Left colon (tissue), 2 donors: ENCODE measurements at regions not wholly inside any gene's neighbourhood (a gene's known extent, or its start where the extent isn't known, plus 50 kb on each side); places are given as distances from the start of the nearest gene placed in this dataset.
A peak's percentile ranks its signal among the peaks of the same experiment; 100 is the strongest.
"Not testable (repeated sequence)": the region's sequence is repeated elsewhere in the genome, so short reads cannot be mapped to it uniquely, and the experiment has no call there.

ENCODE experiments used
- ATAC-seq: fragments of 200-7000 bp; cut with Tn5 transposase; one replicate; pipeline ENCODE4 v1.9.1; 2020; ENCODE audit warnings: mild to moderate bottlenecking, moderate library complexity
- DNase-seq, 2 donors: peaks; one replicate each; pipeline ENCODE4 v3.0.0-alpha.2; 2020
- intact Hi-C, 2 donors: fragments of 100-400 bp; cut with DNase I in 1 of 2; cut with micrococcal nuclease in 1 of 2; formaldehyde crosslinking; loops; one replicate each; pipeline versions ENCODE4 v1.11.2 to v1.14.0; 2022; cut with DNase I, micrococcal nuclease
- donor health status: DM: no; HTN: no; CAD: no.
- donor health status: DM: yes; HTN: yes; CAD: no.

DNA sequence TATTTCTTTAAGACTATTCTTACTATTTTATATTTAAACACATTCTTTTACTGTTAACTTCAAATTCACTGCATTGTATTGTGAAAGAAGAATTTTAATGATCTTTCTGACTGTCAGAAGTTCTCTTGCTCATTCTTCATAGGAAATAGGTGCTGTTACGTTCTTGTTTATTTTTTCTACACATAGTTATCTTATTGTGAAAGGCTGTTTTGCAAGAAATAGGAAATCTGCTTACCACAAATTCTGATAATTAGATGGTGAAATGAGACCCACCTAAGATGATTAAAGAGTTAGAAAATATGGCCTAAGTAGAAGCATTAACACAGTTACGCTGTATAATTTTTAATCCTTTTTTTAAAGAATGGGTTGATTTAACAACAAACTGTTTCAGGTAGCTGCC lies 316.1 kb upstream of the ZFP42 start:
- intact Hi-C loops: no loop called here
- no peak for ATAC-seq
- no peak for DNase-seq

DNA sequence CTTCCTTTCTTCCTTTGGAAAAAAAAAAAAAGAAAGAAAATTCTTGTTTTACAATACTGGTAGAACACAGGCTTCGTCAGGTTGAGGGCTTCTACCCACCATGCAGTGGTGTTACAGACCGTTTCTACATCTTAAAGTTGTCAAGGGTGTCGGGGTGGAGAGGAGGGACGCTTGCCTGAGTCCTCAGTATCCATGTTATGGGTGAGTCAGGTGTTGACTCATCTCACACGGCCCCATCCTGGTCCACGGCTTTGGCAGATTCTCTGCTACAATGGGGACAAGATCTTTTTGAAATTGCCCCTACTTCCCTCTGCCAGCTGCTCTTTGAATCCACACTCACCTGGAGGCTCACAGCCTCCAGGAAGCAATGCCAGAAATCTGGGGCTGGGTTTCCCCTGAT lies 310.3 kb upstream of the ZFP42 start:
- ATAC-seq (no peak), DNase-seq (no peak)
- intact Hi-C loops: no loop called here

DNA sequence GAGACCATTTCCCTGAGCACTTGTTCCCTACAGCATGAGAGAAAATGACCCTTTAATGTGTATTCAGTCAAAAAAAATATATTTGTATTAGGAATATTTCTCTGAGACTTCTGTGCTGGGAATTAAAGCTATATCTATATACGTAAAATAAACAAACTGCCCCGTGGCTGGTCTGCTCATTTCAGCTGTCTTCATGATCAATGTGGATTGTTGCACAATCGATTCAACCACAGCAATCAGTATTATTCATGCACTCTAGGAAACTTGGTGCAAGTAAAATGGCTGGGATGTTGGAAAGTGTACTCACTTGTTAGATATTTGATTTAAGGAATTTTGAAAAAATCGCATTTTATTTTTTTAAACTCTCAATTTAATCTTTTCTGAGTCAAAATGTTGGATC lies 307.9 kb upstream of the ZFP42 start:
- ATAC-seq: no peak
- no peak for DNase-seq
- intact Hi-C loops: no loop called here

DNA sequence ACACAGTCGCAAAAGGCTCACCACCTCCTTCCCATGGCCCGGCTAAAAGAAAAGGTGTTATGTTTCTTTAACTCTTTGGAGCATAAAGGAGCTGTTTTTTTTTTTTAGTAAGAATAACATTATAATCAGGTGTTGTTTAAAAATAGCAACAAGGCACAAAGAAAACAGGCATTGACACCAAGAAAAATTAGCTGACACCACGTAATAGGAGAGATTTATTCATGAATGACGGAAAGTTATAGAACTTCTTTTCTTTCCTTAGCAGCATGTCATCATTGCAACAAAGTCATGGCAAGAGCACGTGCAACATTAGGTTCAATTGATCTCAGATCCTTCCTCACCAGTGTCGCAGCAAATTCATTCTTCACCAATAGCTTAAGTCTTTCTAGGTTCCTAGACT lies 302.9 kb upstream of the ZFP42 start:
- intact Hi-C loops: no loop called here
- ATAC-seq (no peak), DNase-seq (no peak)

DNA sequence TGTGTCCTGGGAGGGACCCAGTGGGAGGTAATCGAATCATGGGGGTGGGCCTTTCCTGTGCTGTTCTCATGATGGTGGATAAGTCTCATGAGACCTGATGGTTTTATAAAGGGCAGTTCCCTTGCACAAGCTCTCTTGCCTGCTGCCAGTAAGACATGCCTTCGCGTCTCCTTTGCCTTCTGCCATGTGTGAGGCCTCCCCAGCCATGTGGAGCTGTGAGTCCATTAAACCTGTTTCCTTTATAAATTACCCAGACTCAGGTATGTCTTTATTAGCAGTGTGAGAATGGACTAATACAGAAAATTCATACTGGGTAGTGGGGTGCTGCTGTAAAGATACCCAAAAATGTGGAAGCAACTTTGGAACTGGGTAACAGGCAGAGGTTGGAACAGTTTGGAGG lies 300.0 kb upstream of the ZFP42 start:
- ATAC-seq, intact Hi-C loops, DNase-seq: not testable (repeated sequence)

DNA sequence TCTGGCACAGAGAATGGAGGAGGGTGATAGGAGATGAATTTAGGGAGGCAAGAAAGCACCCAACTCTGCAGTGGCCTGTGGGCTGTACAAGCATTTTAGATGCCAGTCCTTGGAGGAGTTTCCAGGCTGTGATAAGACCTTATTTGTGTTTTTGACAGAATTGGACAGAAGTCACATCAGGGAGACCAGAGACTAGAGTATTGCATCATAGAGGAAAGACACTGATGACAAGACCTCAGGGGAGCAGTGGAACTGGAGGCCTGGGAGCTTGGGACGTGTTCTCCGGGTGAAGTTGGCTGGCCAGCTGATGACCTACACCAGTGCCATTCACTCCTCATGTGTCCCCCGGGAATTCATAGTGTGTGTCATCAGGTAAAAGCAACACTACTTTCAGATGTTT lies 284.0 kb upstream of the ZFP42 start:
- intact Hi-C loops: no loop called here
- no peak for ATAC-seq
- DNase-seq: no peak

DNA sequence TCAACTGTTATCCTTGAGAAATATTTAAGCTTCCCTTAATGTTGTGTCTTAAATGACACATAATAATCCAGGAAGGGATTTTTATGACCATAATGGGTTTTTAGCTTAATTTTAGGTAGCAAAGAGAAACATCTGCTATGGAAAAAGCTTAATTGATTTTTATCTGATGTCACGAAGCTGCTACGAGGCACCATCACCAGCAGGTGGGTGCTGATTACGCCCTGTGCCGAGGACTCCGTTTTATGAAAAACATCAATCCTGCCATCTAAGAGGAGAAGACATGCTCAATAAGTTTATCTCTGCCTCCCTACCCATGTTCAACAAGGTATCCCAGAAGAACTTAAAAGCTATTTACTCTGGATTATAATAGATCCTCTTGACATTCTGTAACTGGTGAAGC lies 280.6 kb upstream of the ZFP42 start:
- DNase-seq (no peak), ATAC-seq (no peak)
- intact Hi-C loops: no loop called here

DNA sequence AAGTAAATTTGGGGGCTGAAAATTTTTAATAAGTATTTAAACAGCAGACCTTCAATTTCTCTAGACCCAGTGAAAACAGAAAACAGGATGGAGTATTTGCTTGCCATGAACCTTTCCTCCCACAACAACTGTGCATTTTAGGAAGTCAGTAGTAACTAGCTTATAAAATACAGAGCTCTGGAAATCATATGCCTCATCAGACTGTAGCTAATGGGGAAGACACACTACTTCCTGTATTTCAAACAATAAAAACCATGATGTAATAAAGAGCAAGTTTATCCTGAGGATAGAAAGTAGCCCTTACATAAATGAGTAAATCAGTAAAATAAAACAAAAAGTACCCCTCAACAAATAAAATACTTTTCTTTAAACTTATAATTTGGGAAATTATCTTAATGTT lies 280.1 kb upstream of the ZFP42 start:
- ATAC-seq (no peak), DNase-seq (no peak)
- intact Hi-C loops: no loop called here

DNA sequence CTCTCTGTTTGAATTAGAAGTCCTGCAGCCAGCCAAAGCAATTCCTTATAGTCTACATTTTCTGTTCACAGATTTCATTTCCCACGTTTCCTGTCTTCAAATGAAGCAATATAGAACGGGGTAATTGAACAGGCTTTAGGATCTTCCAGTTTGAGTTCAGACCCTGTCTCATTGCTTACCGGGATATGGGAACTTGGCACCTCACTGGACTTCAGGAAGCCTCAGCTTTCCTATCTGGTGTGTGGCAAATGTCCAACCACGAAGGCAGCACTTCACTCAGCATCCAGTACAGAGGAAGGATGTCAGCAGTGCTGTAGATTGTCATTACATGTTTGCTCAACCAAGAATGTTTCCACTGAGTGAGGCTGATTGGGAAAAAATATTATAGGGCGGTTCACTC lies 271.1 kb upstream of the ZFP42 start:
- intact Hi-C loops: no loop called here
- DNase-seq: no peak
- no peak for ATAC-seq

DNA sequence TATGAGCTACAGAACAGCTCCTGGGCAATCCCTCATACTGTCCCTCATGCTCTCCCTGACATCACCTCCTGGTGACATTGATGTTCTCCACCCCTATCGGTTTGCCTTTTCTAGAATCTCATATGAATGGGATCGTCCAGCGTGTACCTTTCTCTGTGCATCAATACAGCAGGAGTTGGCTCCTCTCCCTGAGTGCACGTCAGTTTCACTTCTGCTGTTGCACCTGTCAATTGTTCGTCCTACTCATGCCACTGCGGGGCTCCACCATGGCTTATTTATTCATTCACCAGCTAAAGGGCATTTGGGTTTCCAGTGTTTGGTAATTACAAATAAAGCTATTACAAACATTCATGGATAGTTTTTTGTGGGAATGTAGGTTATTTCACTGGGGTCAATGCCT lies 269.1 kb upstream of the ZFP42 start:
- DNase-seq: no peak
- intact Hi-C loops: no loop called here
- no peak for ATAC-seq

DNA sequence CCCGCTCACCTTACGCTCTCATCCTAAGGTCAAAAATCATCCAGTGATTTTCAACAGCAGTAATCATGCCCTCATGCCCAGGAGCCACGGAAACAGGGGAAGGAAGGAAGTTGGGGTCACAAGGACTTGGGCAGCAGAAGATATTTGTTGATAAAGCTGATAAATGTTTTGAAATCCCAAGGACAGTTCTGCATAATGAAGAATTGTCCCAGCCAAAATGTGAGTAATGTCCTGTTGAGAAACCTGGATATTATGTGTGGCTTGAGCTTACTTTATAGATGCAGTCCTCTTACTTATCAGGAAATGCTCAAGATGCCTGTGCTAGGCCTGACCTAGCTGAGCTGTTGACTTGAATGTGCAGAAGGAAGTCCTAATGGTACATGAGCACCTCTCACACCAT lies 263.0 kb upstream of the ZFP42 start:
- no peak for ATAC-seq
- DNase-seq: no peak
- intact Hi-C loops: no loop called here

DNA sequence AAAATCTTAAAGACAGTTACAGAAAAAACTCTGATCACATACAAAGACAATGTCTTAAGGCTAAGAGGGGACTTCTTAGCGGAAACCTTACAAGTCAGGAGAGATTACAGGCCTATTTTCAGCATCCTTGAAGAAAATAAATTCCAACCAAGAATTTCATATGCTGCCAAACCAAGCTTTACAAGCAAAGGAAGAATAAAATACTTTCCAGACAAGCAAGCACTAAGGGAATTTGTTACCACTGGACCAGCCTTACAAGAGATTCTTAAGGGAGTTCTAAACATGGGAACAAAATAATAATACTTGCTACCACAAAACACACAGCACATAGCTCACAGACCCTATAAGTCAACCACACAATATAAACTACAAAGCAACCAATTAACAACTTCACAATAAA lies 255.8 kb upstream of the ZFP42 start:
- DNase-seq (no peak), ATAC-seq (no peak)
- intact Hi-C loops: no loop called here

DNA sequence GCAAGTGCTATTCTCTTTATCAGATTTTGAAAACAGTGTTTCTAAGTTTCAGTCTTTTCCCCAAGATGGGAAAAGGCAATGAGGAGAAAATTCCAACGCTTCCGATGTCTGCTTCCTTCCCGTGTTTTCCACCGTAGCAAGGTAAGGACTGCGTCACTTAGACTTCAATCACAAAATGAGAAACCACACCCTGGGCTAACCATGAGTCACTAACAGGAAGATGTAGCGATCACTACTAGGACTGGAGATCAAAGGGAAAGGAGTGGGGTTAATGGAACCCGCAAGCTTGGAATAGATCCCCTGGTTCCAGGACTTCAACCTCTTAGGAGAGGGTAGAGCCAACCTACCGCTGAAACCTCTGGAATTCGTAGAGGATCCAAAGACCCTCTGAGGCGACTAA lies 250.7 kb upstream of the ZFP42 start:
- intact Hi-C loops: no loop called here
- no peak for DNase-seq
- ATAC-seq: no peak

DNA sequence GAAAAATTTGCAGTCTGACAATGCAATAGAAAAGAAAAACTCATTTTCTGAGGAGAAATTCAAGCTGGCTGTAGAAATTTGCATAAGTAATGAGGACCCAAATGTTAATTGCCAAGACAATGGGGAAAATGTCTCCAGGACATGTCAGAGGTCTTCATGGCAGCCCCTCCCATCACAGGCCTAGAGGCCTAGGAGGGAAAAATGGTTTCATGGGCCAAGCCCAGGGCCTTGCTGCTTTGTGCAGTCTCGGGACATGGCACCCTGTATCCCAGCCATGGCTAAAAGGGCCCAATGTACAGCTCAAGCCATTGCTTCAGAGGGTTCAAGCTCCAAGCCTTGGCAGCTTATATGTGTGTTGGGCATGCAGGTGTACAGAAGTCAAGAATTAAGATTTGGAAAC lies 244.9 kb upstream of the ZFP42 start:
- DNase-seq, intact Hi-C loops, ATAC-seq: not testable (repeated sequence)

DNA sequence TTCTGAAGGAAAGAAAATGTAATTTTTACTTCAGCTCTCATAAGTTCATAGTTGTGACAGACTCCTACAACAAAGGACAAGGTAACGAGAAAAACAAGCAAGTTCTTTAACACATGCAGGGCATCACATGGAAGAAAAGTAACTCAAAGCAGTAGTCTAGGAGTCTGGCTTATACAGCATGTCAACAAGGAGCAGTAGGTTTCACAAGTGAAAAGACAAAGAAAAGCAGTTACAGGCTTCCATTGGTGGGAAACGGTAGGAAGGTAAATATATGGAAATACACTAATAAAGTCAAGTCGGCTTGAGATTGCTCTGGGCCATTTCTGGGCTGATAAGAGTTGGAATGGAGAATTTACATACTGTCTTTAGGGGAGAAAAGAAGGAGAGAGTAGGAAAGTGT lies 228.4 kb upstream of the ZFP42 start:
- intact Hi-C loops: no loop called here
- DNase-seq: no peak
- ATAC-seq: peak; percentile 45

DNA sequence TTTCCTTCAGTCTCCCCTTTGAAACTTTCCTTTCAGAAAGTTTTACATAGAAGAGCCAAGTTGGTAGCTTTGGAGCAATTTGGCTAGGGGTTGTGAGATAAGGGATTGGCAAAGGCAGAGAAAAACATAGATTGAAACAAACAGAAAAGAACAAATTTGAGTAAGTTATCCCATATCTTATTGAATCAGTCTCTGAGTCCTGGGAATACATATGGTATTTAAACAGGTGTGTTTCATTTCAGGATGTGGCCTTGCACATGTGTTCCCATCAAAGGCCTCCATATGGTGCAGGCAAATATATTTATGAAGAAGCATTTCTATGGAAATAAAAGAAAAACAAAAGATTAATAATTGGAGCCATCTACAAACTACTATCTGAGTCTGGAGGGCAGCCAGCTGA lies 227.9 kb upstream of the ZFP42 start:
- intact Hi-C loops: no loop called here
- DNase-seq: no peak
- no peak for ATAC-seq

DNA sequence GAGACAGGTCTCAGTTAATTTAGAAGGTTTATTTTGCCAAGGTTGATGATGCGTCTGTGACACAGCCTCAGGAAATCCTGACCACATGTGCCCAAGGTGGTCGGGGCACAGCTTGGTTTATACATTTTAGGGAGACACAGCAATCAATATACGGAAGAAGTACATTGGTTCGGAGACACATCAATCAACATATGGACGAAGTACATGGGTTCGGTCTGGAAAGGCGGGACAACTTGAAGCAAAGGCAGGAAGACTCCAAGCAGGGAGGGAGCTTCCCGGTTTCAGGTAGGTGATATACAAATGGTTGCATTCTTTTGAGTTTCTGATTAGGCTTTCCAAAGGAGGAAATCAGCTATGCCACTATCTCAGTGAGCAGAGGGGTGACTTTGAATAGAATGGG lies 225.2 kb upstream of the ZFP42 start:
- DNase-seq (no peak), ATAC-seq (no peak)
- intact Hi-C loops: no loop called here

DNA sequence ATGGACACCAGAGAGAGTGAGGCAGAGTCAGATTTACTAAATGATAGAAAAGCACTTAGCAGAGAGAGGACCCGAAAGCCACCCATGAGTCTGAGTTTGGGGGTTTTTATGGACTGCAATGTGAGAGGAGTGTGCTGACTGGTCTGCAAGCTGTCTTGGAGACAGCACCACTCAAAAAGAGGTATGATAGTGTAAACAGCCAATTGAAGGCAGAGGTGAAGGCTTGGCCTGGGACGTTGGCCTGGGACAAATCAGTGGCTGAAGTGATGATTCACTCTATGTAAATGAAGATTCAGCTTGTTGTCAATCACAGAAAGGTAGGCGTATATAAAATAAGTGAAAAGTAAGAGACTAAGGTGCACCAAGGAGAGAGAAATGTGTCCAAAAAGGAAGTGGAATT lies 217.6 kb upstream of the ZFP42 start:
- peak; percentile 65 for ATAC-seq
- DNase-seq: no peak
- intact Hi-C loops: no loop called here

DNA sequence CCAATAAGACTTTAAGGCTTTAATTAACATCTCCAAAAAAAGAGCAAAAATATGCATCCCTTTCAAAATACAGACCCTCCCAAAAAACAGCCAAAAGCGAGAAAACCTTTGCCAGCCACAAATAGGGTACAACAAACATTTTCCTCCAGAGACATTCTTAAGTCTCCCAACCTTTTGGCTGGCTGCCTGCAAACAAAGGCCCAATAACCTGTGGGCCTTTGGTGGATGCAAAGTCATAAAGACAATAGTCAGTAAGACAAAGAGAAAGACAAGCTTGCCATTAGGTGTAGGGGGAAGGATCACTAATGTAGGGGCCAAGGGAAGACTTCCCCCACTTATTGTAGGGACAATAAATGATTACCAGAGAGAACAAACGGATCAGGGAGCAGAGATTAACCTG lies 215.5 kb upstream of the ZFP42 start:
- intact Hi-C loops: no loop called here
- peak; percentile 71 to 81 for DNase-seq
- ATAC-seq: peak; percentile 79

DNA sequence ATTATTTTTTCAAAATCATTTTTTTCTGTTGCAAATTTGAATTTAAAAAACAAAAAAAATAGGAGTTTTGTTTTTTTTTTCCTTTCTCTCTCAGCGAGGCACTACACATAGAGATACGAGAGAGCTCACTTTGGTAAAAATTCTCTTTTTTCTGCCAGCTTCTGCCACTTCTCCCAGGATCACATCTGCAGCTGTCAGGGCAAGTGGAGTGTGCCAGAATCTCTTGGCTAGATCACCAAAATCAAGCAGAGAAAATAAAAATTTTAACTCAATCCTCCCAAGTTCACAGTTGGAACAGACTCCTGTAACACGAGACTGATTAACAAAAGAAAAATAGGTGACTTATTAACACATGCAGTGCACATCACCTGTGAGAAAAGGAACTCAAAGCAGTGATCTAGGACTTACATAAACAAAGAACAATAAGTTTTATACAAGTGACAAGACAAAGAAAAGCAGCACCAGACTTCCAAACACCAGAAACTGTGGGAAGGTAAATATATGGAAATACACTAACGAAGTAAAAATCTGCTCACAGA lies 213.2 kb upstream of the ZFP42 start:
- ATAC-seq: peak; percentile 77
- DNase-seq: no peak
- intact Hi-C loops: no loop called here

DNA sequence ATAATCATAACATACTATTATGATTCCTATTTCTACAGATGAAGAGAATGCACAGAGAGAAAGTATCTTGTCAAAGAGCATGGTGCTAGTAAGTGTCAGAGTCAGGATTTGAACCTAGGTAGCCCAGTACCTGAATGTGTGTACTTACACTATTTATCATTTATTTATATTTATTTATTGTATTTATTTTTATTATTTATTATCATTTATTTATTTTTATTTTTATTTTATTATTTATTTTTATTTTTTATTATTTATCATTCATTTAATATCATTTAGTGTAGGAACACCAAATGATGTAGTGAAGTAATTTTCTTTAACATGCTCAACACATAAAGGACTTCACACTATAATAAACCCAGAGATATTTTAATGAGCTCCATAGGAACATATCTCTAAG lies 209.4 kb upstream of the ZFP42 start:
- no peak for ATAC-seq
- intact Hi-C loops: no loop called here
- no peak for DNase-seq

DNA sequence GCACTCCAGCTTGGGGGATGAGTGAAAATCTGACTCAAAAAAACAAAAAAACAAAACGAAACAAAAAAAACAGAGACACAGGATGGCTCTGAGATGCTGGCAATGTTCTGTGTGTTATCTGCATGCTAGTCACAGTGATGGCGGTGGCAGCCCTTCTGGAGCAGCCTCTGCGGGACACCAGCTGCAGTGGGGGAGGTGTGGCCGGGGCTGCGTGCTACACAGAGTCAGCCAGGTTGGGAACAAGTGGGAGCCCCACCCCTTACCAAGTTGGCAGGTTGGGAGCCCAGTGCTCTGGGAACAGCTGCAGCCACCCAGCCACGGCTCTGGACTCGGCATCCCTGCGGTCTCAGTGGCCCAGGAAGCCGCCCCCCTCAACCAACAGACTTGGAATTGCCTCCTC lies 206.5 kb upstream of the ZFP42 start:
- intact Hi-C loops: no loop called here
- ATAC-seq (no peak), DNase-seq (no peak)
